ENCODE measurements at regions not wholly inside any gene's neighbourhood (a gene's known extent, or its start where the extent isn't known, plus 50 kb on each side); places are given as distances from the start of the nearest gene placed in this dataset.

GRCh38 chr1:112264553-112264952 lies 131.5 kb upstream of the CTTNBP2NL start:
- 35 to 49% (median 36%) methylated on average over 2 of the region's 2 CpGs for WGBS, 5 donors
- peaks cover 9 to 40% (median 19%) of the 10 kb centered on the region in 6 donors for H3K4me1 ChIP-seq
- H3K27ac ChIP-seq, result peak overlapping the region in 7 of 8 donors; percentile 37 to 68 (median 59)
- H3K4me3 ChIP-seq, result no peak overlapping the region
- no peaks in the 10 kb centered on the region for H3K9me3 ChIP-seq
- H3K27me3 ChIP-seq (replicated peaks in 1 of 7), result peaks cover 0 to 6% (median 0%) of the 10 kb centered on the region in 7 donors
- intact Hi-C loops (cut with DNase I; ENCODE audit: low total_unique reads), result no loop called here
- H3K36me3 ChIP-seq, result no peaks in the 10 kb centered on the region
- TF ChIP-seq CTCF (IDR thresholded peaks at IDR 0.05 in 8 of 11, conservative IDR thresholded peaks at IDR 0.05 in 3 of 11) (no peak), POLR2AphosphoS5 (IDR thresholded peaks at IDR 0.05) (no peak), POLR2A (IDR thresholded peaks at IDR 0.05) (no peak)
- no peak for DNase-seq

- no peak for DNase-seq
- H3K27ac ChIP-seq, result peak overlapping the region in 7 of 8 donors; percentile 27 to 68 (median 58)
- 72 to 96% (median 80%) methylated on average over 1 of the region's 1 CpG for WGBS, 5 donors
These were observed 130.1 kb upstream of the CTTNBP2NL start for GRCh38 chr1:112265931-112266330.

GRCh38 chr1:112267206-112267605 lies 128.8 kb upstream of the CTTNBP2NL start:
- DNase-seq, result no peak
- H3K27ac ChIP-seq, result peak overlapping the region in 7 of 8 donors; percentile 9 to 65 (median 55)
- WGBS, 5 donors, result 86 to 96% (median 88%) methylated on average over 1 of the region's 1 CpG

More at GRCh38 chr1:112265931-112266330, 130.1 kb upstream of the CTTNBP2NL start:
- no peaks in the 10 kb centered on the region for H3K36me3 ChIP-seq
- peaks cover 9 to 40% (median 19%) of the 10 kb centered on the region in 6 donors for H3K4me1 ChIP-seq
- TF ChIP-seq CTCF (IDR thresholded peaks at IDR 0.05 in 8 of 11, conservative IDR thresholded peaks at IDR 0.05 in 3 of 11) (no peak), POLR2A (IDR thresholded peaks at IDR 0.05) (no peak), POLR2AphosphoS5 (IDR thresholded peaks at IDR 0.05) (no peak)
- peaks cover 0 to 5% (median 0%) of the 10 kb centered on the region in 8 donors for H3K9me3 ChIP-seq
- H3K4me3 ChIP-seq, result no peak overlapping the region
- intact Hi-C loops (cut with DNase I; ENCODE audit: low total_unique reads), result no loop called here
- H3K27me3 ChIP-seq (replicated peaks in 1 of 7), result peaks cover 0 to 8% (median 0%) of the 10 kb centered on the region in 7 donors

GRCh38 chr1:112267929-112268328 lies 128.1 kb upstream of the CTTNBP2NL start:
- intact Hi-C loops (cut with DNase I; ENCODE audit: low total_unique reads), result no loop called here
- DNase-seq, result no peak
- TF ChIP-seq POLR2AphosphoS5 (IDR thresholded peaks at IDR 0.05) (peak; percentile 61 to 75 (median 74)), CTCF (IDR thresholded peaks at IDR 0.05 in 8 of 11, conservative IDR thresholded peaks at IDR 0.05 in 3 of 11) (no peak)
- Histone ChIP-seq H3K4me1 (peaks cover 9 to 40% (median 17%) of the 10 kb centered on the region in 6 donors), H3K27ac (peak overlapping the region in 7 of 8 donors; percentile 9 to 65 (median 55)), H3K9me3 (peaks cover 0 to 7% (median 0%) of the 10 kb centered on the region in 8 donors), H3K27me3 (replicated peaks in 1 of 7) (peaks cover 0 to 16% (median 0%) of the 10 kb centered on the region in 7 donors), H3K4me3 (no peak overlapping the region), H3K36me3 (no peaks in the 10 kb centered on the region)

More at GRCh38 chr1:112267206-112267605, 128.8 kb upstream of the CTTNBP2NL start:
- H3K27me3 ChIP-seq (replicated peaks in 1 of 7), result peaks cover 0 to 9% (median 0%) of the 10 kb centered on the region in 7 donors
- TF ChIP-seq POLR2AphosphoS5 (IDR thresholded peaks at IDR 0.05) (no peak), POLR2A (IDR thresholded peaks at IDR 0.05) (no peak), CTCF (IDR thresholded peaks at IDR 0.05 in 8 of 11, conservative IDR thresholded peaks at IDR 0.05 in 3 of 11) (no peak)
- H3K4me3 ChIP-seq, result no peak overlapping the region
- H3K4me1 ChIP-seq, result peaks cover 9 to 40% (median 19%) of the 10 kb centered on the region in 6 donors
- intact Hi-C loops (cut with DNase I; ENCODE audit: low total_unique reads), result no loop called here
- H3K9me3 ChIP-seq, result peaks cover 0 to 7% (median 0%) of the 10 kb centered on the region in 8 donors
- H3K36me3 ChIP-seq, result no peaks in the 10 kb centered on the region
